ENCODE measurements at regions not wholly inside any gene's neighbourhood (a gene's known extent, or its start where the extent isn't known, plus 50 kb on each side); places are given as distances from the start of the nearest gene placed in this dataset.

GRCh38 chr3:28118087-28118486 lies 123.3 kb upstream of the CMC1 start (continued):
- TF ChIP-seq, protein P1, sequence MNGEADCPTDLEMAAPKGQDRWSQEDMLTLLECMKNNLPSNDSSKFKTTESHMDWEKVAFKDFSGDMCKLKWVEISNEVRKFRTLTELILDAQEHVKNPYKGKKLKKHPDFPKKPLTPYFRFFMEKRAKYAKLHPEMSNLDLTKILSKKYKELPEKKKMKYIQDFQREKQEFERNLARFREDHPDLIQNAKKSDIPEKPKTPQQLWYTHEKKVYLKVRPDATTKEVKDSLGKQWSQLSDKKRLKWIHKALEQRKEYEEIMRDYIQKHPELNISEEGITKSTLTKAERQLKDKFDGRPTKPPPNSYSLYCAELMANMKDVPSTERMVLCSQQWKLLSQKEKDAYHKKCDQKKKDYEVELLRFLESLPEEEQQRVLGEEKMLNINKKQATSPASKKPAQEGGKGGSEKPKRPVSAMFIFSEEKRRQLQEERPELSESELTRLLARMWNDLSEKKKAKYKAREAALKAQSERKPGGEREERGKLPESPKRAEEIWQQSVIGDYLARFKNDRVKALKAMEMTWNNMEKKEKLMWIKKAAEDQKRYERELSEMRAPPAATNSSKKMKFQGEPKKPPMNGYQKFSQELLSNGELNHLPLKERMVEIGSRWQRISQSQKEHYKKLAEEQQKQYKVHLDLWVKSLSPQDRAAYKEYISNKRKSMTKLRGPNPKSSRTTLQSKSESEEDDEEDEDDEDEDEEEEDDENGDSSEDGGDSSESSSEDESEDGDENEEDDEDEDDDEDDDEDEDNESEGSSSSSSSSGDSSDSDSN (CRISPR knock-in tag; IDR thresholded peaks at IDR 0.05) = no peak
- no peak for TF ChIP-seq ZNF550 (CRISPR knock-in tag; IDR thresholded peaks at IDR 0.05; ENCODE audit: borderline replicate concordance)
- TF ChIP-seq TEF (CRISPR knock-in tag; IDR thresholded peaks at IDR 0.05) = no peak
- TF ChIP-seq MIER3 (CRISPR knock-in tag; IDR thresholded peaks at IDR 0.05; ENCODE audit: borderline replicate concordance) = no peak

GRCh38 chr3:28122227-28122626 lies 119.2 kb upstream of the CMC1 start:
- FAIRE-seq = no peak
- intact Hi-C loops (cut with micrococcal nuclease; ENCODE audit: unreplicated experiment) (no loop called here), in situ Hi-C loops (cut with HindIII; ENCODE audit: extremely low pct_ligation_motif_present, low pct_unique_long_range_greater_than_20kb) (no loop called here)
- Histone ChIP-seq H3K4me1 (ENCODE audit: insufficient read depth, low read length) (peaks cover 6% of the 10 kb centered on the region; the same call in 1 of the 2 replicates), H2AFZ (ENCODE audit: low read length) (no peak overlapping the region), H3K4me2 (ENCODE audit: low read depth, low read length) (no peak overlapping the region), H3K79me2 (ENCODE audit: insufficient read depth, low read length) (no peaks in the 10 kb centered on the region), H3K9me3 (ENCODE audit: low read length) (no peaks in the 10 kb centered on the region), H3K4me3 (replicated peaks in 1 of 3; ENCODE audit: insufficient read depth in 1 of 3, low read depth in 2 of 3, low read length in 3 of 3) (no peak overlapping the region), H3K27ac (ENCODE audit: extremely low read length, insufficient read depth, low read length) (no peak overlapping the region), H4K20me1 (ENCODE audit: insufficient read depth, low read length) (no peaks in the 10 kb centered on the region), H3K36me3 (replicated peaks in 1 of 2; ENCODE audit: control insufficient read depth in 1 of 2, insufficient read depth in 2 of 2, low read length in 2 of 2) (no peaks in the 10 kb centered on the region), H3K27me3 (ENCODE audit: control insufficient read depth in 1 of 2, insufficient read depth in 2 of 2, low read length in 2 of 2) (no peaks in the 10 kb centered on the region), H3K9ac (ENCODE audit: insufficient read depth, low read depth, low read length) (no peak overlapping the region)
- ATAC-seq = no peak
- no peak for DNase-seq (ENCODE audit: low spot score)
- BruUV-seq (replicated peaks) = no TSS peak
- TF ChIP-seq ZNF3 (CRISPR knock-in tag; IDR thresholded peaks at IDR 0.05) (no peak), RNF219 (CRISPR knock-in tag; IDR thresholded peaks at IDR 0.05) (no peak), ZNF558 (CRISPR knock-in tag; IDR thresholded peaks at IDR 0.05; ENCODE audit: borderline replicate concordance) (no peak), MTF1 (CRISPR knock-in tag; IDR thresholded peaks at IDR 0.05) (no peak)
- CTCF ChIA-PET (ENCODE audit: low intra/inter-chr PET ratio, low total read pairs) = no interaction called here
- POLR2A ChIA-PET = no interaction called here
- WGBS (ENCODE audit: low lambda C conversion rate) = 56% methylated on average over 4 of the region's 4 CpGs

Measured in HepG2 (cell line).